Posterior cingulate gyrus (tissue), 11 donors: ENCODE measurements at regions not wholly inside any gene's neighbourhood (a gene's known extent, or its start where the extent isn't known, plus 50 kb on each side); places are given as distances from the start of the nearest gene placed in this dataset.
A peak's percentile ranks its signal among the peaks of the same experiment; 100 is the strongest.

ENCODE experiments used
- DNase-seq, 10 donors: peaks; one replicate each; pipeline versions ENCODE4 v3.0.0 to v3.0.0-alpha.2; 2020 to 2021; ENCODE audit warnings: mixed read lengths in 3 of 10
- intact Hi-C: fragments of 100-400 bp; cut with DNase I; formaldehyde crosslinking; loops from one replicate; pipeline ENCODE4 v1.15.1; 2023

DNA sequence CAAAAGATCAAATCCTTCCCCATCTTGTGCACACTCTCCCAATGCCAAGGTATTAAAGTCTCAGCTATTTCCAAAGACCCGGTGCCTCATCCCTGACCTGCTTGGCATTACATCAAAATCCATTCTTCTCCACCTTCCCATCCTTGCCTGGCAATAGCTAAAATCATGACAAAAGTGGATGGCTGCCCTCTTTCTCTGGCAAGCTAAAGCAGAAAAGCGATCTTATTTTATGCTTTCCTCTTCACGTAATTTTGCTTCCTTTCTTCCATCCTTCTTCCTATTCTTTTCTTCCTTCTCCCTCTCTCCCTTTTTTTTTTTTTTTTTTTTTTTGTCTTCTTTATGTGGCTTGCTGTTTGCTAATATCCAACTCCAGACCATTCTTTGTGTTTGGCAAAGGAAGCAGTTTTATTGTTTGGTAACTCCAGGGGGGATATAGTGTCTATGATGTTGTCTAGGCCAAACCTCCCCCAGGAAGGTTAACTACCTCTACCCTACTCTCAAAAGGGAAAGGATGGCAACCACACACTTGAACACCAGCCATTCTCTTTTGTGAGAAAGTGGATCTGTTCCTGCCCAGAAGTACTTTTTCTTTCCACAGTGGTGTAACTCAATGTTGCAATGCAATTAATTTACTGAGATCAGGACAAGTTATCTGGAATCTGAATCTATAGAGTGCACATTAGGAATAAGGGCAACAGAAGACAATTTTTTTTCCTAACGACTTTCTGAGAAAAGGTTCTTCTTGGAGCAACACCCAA is 120.9 kb upstream of the TMEM161B start:
- intact Hi-C loops: loop anchor here (10.0 kb wide), 1 partner anchor 245 kb away; no protein-coding TSS in a partner anchor
- DNase-seq: no peak

GRCh38 chr5:88388476-88389337 is 120.1 kb upstream of the TMEM161B start:
- intact Hi-C loops: no loop called here
- DNase-seq: no peak

DNA sequence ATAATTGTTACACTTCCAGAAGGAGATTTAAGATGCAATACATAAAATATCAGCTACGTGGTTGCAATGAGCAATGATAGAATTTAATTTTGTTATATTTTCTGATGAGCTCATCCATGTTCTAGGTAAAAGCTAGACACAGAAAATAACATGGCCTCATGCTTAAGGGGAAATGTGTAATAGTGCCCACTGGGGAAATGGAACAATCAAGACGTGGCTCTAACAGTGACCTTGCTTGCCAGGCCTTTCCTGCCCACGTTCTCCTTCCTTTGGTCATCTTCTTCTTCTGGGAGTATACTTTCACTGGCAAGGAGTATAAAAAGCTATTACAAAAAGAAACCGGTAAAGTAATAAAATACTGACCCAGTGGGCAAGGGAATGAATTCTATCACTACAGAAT is 116.2 kb upstream of the TMEM161B start:
- intact Hi-C loops: no loop called here
- DNase-seq: no peak

DNA sequence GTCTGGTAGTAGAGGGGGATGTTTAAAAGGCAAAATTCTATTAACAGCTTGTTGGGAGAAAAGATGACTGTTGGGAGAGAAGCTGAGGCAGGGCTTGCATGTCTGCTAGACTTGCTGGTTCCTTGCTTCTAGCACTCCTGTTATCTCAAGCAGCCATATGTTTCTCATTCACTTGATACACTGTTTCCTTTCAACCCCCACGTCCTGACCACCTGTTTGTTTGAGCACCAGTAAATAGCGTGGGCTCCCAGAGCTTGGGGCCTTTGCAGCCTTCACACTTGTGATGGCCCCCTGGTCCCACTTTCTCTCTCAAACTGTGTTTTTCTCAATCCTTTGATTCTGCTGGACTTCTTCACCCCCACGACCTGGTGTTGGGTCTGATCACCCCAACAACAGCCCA is 111.7 kb upstream of the TMEM161B start:
- intact Hi-C loops: no loop called here
- DNase-seq: no peak

DNA sequence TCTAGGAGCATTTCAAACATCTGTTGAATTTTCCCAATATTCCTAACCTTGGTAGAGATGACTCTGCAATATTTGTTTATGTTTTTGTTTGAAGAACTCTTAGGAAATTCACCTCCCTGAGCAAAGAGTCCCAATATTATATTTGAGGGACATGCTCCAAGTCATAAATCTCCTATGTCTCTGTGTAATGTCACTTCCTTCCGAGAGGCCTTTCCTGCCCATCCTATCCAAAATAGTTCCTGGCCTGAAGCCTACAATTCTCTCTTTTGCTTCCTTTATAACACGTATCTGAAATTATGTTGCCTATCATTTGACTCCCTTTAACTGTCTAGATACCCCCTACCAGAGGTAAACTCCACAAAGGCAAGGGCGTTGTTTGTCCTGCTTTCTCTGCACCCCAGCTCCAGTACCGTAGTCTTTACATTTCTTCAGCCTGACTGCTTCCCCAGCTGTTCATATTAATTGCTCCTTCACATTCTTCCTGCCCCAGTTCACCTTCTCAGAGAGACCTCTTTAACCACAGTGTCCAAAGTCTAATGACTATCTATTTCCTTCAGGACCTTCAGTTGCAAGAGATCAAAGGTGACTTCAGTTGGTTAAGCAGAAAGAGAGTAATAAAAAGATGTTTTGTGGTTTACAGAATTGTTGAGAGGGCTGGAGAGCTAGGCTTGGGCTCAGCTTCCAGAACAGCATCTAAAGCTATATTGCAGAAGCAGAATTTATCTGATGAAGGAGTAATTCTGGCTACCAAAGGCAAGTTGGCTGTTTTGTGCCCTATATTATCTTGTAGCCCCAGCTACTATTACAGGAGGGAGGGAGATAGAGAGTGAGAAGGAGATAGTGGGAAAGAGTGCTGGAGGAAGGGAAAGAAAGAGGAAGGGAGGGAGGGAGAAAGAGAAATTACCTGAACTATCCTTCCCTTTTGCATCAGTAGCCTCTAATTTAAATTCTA is 109.3 kb upstream of the TMEM161B start:
- no peak for DNase-seq
- intact Hi-C loops: no loop called here

- intact Hi-C loops: no loop called here
- DNase-seq: no peak
Measured at GRCh38 chr5:88377240-88377639, 108.6 kb upstream of the TMEM161B start.

DNA sequence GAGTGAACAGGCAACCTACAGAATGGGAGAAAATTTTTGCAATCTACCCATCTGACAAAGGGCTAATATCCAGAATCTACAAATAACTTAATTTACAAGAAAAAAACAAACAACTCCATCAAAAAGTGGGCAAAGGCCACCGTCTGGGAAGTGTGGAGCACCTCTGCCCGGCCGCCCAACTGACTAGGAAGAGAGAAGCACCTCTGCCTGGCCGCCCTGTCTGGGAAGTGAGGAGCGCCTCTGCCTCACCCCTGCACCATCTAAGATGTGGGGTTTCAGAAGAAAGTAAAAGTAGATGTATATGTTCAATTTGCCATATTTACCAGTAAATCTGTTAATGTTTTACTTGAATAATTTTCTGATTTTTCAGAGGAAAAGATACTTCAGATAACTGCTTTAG is 108.1 kb upstream of the TMEM161B start:
- DNase-seq: peak in 3 of 10 donors; percentile 55 to 76 (median 68)
- intact Hi-C loops: no loop called here

- no peak for DNase-seq
- intact Hi-C loops: no loop called here
Measured at GRCh38 chr5:88374391-88374790, 105.7 kb upstream of the TMEM161B start.

- DNase-seq: no peak
- intact Hi-C loops: no loop called here
Measured at GRCh38 chr5:88370824-88371223, 102.2 kb upstream of the TMEM161B start.

DNA sequence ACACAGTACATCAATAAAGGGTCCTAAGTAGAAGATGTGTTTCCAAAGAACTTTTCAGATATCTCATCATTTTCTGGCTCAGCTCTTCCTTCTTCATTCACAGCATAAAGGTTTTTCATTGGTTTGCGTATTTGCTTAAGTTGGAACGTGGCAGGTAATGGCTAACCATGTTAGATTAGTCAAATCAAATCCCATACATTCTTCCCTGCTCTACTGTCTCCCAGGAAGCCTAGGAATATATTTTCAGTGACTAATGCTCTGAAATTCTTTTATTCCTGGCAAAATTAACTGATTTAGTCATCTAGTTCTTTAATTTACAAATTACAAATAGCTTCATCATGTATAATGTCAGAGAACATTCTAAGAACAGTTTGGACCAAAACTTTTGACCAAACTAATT is 99.6 kb upstream of the TMEM161B start:
- intact Hi-C loops: no loop called here
- no peak for DNase-seq

DNA sequence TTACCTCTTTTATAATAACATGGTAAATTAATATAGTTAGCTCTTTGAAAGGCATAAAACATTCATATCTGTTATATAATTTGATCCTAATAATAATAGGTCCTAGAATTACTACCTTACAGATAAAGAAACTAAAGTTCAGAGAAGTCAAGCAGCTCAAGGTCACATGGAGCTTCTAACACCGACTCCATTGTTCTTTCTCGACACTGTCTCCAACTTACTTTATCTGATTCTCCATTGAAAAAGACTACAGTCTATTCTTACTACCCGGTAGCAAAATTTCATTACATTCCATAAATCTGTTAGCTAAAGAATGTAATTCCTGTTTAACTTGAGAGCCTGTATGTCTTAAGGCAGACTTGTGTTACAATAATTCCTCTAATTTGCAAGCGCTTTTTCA is 96.3 kb upstream of the TMEM161B start:
- DNase-seq: no peak
- intact Hi-C loops: no loop called here

DNA sequence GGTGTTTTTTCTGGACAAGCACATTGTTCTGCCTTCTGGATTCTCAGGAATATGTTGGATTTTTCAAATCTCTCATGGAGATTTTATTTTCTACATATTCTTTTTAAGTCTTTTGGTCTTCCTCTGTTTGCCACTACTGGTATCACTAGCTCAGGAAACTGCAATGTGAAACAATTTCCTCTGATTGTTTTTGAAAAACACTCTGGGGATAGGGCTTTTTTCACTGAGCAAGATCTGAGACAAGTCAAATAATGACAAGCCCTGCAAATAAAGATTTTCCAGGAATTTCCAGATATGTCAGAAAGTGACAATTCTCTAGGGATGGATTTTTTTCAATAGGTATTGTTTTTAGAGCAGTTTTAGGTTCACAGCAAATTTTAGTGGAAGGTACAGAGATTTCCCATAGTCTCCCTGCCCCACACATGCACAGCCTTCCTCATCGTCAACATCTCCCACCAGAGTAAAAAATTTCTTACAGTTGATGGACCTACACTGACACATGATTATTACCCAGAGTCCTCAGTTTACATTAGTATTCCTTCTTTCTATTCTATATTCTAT is 86.9 kb upstream of the TMEM161B start:
- intact Hi-C loops: no loop called here
- no peak for DNase-seq

DNA sequence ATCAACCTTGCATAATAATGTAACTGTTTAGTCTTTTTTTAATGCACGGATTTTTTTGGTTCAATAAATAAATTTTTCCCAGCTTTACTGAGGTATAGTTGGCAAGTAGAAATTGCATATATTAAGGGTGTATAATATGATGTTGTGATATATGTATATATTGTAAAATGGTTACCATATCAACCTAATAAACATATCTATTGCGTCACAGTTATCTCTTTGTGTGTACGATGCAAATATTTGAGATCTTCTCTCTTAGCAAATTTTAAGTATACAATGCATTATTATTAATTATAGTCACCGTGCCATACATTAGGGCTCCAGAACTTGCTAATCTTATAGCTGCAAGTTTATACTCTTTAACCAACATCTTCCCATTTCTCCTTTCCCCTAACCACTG is 57.2 kb upstream of the TMEM161B start:
- intact Hi-C loops: no loop called here
- DNase-seq: no peak

DNA sequence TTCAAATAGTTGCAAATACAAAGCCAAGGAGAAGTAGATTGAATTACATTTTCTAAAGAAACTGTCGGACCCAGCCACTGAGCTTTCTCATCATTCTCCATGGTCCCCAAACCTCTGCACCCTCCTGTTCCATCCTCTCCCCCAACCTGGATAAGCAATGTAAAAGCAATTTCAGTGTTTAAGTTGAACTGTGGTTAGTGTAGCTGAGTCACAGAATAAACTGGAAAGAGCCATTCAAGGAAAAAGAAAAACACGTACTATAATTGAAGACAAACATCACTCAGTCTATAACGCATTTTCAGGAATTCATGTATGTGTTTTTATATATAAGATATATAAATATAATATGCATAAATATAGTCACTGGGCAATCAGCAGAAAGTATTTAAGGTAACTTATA is 54.1 kb upstream of the TMEM161B start:
- no peak for DNase-seq
- intact Hi-C loops: no loop called here
